ENCODE measurements at regions not wholly inside any gene's neighbourhood (a gene's known extent, or its start where the extent isn't known, plus 50 kb on each side); places are given as distances from the start of the nearest gene placed in this dataset.

DNA sequence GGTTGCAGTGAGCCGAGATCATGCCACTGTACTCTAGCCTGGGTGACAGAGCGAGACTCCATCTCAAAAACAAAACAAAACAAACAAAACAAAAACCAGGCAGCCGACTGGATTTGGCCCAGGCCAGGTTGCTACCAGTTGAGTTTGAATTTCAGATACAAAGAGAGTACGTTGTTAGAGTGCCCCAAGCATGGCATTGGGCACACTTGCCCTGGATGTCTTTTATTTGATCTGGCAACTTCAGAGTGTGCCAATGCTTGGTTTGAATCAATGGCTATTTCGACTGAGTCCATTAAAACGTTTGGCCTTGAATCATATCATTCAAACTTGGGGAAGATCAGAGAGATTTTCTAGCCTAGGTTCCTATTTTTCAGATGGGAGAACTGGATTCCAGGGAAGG lies 213.4 kb upstream of the SHH start:
- Histone ChIP-seq H3K27me3 (ENCODE audit: control insufficient read depth, low read length) (no peaks in the 10 kb centered on the region), H3K4me1 (ENCODE audit: control insufficient read depth, low read length) (no peaks in the 10 kb centered on the region), H3F3A (ENCODE audit: control insufficient read depth, insufficient read depth) (no peaks in the 10 kb centered on the region), H3K36me3 (ENCODE audit: control insufficient read depth, low read length) (no peaks in the 10 kb centered on the region), H3K9me3 (ENCODE audit: control insufficient read depth, insufficient read depth, low read length) (no peaks in the 10 kb centered on the region), H3K27ac (ENCODE audit: low read depth, low read length) (no peak overlapping the region), H4K20me1 (ENCODE audit: control insufficient read depth, insufficient read depth, low read depth, low read length) (no peaks in the 10 kb centered on the region), H3K9me2 (replicated peaks; ENCODE audit: control insufficient read depth, low read length) (no peaks in the 10 kb centered on the region), H3K4me2 (ENCODE audit: low read length) (no peak overlapping the region), H3K4me3 (ENCODE audit: low read length) (no peak overlapping the region), H3K79me2 (ENCODE audit: control insufficient read depth, low read length) (no peaks in the 10 kb centered on the region)
- TF ChIP-seq, protein P1, sequence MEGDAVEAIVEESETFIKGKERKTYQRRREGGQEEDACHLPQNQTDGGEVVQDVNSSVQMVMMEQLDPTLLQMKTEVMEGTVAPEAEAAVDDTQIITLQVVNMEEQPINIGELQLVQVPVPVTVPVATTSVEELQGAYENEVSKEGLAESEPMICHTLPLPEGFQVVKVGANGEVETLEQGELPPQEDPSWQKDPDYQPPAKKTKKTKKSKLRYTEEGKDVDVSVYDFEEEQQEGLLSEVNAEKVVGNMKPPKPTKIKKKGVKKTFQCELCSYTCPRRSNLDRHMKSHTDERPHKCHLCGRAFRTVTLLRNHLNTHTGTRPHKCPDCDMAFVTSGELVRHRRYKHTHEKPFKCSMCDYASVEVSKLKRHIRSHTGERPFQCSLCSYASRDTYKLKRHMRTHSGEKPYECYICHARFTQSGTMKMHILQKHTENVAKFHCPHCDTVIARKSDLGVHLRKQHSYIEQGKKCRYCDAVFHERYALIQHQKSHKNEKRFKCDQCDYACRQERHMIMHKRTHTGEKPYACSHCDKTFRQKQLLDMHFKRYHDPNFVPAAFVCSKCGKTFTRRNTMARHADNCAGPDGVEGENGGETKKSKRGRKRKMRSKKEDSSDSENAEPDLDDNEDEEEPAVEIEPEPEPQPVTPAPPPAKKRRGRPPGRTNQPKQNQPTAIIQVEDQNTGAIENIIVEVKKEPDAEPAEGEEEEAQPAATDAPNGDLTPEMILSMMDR (IDR thresholded peaks at IDR 0.05; ENCODE audit: low read depth, low read length, poor library complexity, severe bottlenecking), result no peak
- no peak for TF ChIP-seq EZH2phosphoT487 (IDR thresholded peaks at IDR 0.05; ENCODE audit: borderline replicate concordance, low read length)

DNA sequence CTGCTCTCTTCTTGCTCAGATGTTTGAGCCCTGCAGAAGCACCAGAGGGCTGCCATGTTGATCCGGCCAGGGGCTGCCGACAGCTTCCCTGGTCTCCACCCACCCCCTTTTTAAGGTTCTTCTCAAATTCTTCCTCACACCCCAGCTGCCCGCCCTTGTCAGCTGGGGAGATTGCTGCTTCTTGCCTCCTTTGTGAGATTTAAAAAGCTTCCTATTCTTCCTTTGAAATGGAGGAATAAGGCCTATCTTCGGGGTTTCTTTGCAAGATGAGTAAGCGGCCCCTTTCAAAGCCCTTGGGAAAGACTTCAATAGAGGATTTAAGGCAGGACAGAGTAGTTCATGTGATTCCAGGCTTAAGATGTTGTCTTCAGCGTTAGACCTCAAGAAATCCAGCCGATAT lies 211.9 kb upstream of the SHH start:
- Histone ChIP-seq H3K27me3 (ENCODE audit: control insufficient read depth, low read length) (no peaks in the 10 kb centered on the region), H3K27ac (ENCODE audit: low read depth, low read length) (no peak overlapping the region), H3K79me2 (ENCODE audit: control insufficient read depth, low read length) (no peaks in the 10 kb centered on the region), H3K36me3 (ENCODE audit: control insufficient read depth, low read length) (no peaks in the 10 kb centered on the region), H3F3A (ENCODE audit: control insufficient read depth, insufficient read depth) (no peaks in the 10 kb centered on the region), H3K4me1 (ENCODE audit: control insufficient read depth, low read length) (no peaks in the 10 kb centered on the region), H4K20me1 (ENCODE audit: control insufficient read depth, insufficient read depth, low read depth, low read length) (no peaks in the 10 kb centered on the region), H3K9me3 (ENCODE audit: control insufficient read depth, insufficient read depth, low read length) (no peaks in the 10 kb centered on the region), H3K4me3 (ENCODE audit: low read length) (no peak overlapping the region), H3K4me2 (ENCODE audit: low read length) (no peak overlapping the region), H3K9me2 (replicated peaks; ENCODE audit: control insufficient read depth, low read length) (no peaks in the 10 kb centered on the region)
- TF ChIP-seq, protein P1 (IDR thresholded peaks at IDR 0.05; ENCODE audit: low read depth, low read length, poor library complexity, severe bottlenecking), result no peak
- TF ChIP-seq EZH2phosphoT487 (IDR thresholded peaks at IDR 0.05; ENCODE audit: borderline replicate concordance, low read length), result no peak

DNA sequence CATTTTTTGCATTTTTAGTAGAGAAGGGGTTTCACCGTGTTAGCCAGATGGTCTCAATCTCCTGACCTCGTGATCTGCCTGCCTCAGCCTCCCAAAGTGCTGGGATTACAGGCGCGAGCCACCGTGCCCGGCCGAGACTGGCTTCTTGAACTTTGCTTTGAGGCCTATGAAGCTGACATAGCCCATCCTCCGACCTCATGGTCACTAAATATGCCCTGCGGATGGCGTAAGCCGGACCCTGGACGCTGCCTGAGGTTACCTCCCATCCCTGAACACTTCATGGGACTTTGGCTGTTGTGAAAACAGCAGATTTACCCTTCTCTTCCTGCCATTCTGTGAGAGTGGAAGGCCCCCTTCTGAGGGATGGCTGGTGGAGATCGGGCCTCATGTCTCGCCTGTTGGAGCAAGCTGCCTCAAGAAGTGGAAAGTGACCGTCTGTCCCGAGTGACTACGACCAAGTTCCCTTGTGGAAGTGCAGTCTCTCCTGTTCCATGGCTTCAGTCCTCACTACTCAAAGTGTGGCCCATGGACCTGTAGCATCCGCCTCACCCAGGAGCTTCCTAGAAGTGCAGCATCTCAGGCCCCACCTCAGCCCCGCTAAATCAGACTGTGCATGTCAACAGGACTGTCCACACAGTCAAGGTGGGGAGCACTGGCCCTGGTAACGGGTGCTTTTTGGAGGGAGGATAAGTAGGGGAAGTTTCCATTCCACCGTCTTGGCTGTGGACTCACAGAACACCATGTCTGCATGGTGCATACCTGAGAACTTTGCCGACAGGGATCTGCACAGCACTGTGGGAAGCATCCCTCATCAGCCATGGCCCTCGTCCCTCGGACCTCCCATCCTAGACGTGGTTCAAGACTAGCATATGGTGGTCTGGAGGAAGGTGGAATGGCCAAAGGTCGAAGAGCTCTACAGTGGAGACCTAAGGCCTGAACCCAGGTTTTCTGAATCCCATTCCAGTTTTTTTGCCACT lies 210.5 kb upstream of the SHH start:
- H3K79me2 ChIP-seq (ENCODE audit: control insufficient read depth, low read length), result no peaks in the 10 kb centered on the region
- H3K36me3 ChIP-seq (ENCODE audit: control insufficient read depth, low read length), result no peaks in the 10 kb centered on the region
- no peaks in the 10 kb centered on the region for H3K4me1 ChIP-seq (ENCODE audit: control insufficient read depth, low read length)
- no peak overlapping the region for H3K4me3 ChIP-seq (ENCODE audit: low read length)
- TF ChIP-seq, protein P1 (IDR thresholded peaks at IDR 0.05; ENCODE audit: low read depth, low read length, poor library complexity, severe bottlenecking), result no peak
- TF ChIP-seq EZH2phosphoT487 (IDR thresholded peaks at IDR 0.05; ENCODE audit: borderline replicate concordance, low read length), result no peak
- H3K9me2 ChIP-seq (replicated peaks; ENCODE audit: control insufficient read depth, low read length), result no peaks in the 10 kb centered on the region
- no peaks in the 10 kb centered on the region for H3K27me3 ChIP-seq (ENCODE audit: control insufficient read depth, low read length)
- no peaks in the 10 kb centered on the region for H4K20me1 ChIP-seq (ENCODE audit: control insufficient read depth, insufficient read depth, low read depth, low read length)
- H3F3A ChIP-seq (ENCODE audit: control insufficient read depth, insufficient read depth), result no peaks in the 10 kb centered on the region
- no peaks in the 10 kb centered on the region for H3K9me3 ChIP-seq (ENCODE audit: control insufficient read depth, insufficient read depth, low read length)
- H3K4me2 ChIP-seq (ENCODE audit: low read length), result no peak overlapping the region
- no peak overlapping the region for H3K27ac ChIP-seq (ENCODE audit: low read depth, low read length)

Measured in DOHH2 (cell line).